ENCODE measurements at regions not wholly inside any gene's neighbourhood (a gene's known extent, or its start where the extent isn't known, plus 50 kb on each side); places are given as distances from the start of the nearest gene placed in this dataset.

GRCh38 chr5:51559921-51560658 lies 176.8 kb downstream of the ISL1 start:
- dilution Hi-C loops (cut with HindIII; ENCODE audit: low sequenced_read_pairs, unreplicated experiment) = no loop called here
- in situ Hi-C loops (cut with MboI; ENCODE audit: low sequenced_read_pairs) = no loop called here
- H4K91ac ChIP-seq (ENCODE audit: insufficient read depth, low read depth, low read length) = no peak overlapping the region

More at GRCh38 chr5:51559921-51560658, 176.8 kb downstream of the ISL1 start:
- Histone ChIP-seq H3K9me3 (ENCODE audit: control insufficient read depth, insufficient read depth, low read length) (no peaks in the 10 kb centered on the region), H2BK120ac (ENCODE audit: low read depth, low read length) (no peak overlapping the region), H3K9ac (ENCODE audit: low read depth, low read length) (no peak overlapping the region), H2AK5ac (ENCODE audit: low read depth, low read length) (no peak overlapping the region), H3K4me2 (ENCODE audit: low read depth, low read length) (no peak overlapping the region), H3K4ac (ENCODE audit: low read depth, low read length) (no peak overlapping the region), H2BK5ac (ENCODE audit: low read depth, low read length, poor library complexity, severe bottlenecking) (no peak overlapping the region), H3K36me3 (ENCODE audit: control insufficient read depth, insufficient read depth, low read length) (no peaks in the 10 kb centered on the region), H3K23ac (ENCODE audit: low read depth, low read length) (no peak overlapping the region), H3K4me1 (ENCODE audit: control insufficient read depth, insufficient read depth, low read length) (no peaks in the 10 kb centered on the region), H3K27me3 (ENCODE audit: control insufficient read depth, insufficient read depth, low read length) (no peaks in the 10 kb centered on the region), H3K79me1 (ENCODE audit: low read depth in 1 of 2, low read length in 2 of 2) (no peaks in the 10 kb centered on the region), H3K27ac (ENCODE audit: insufficient read depth, low read length) (no peak overlapping the region), H4K5ac (ENCODE audit: low read depth, low read length) (no peak overlapping the region), H4K8ac (ENCODE audit: low read depth in 2 of 2, low read length in 2 of 2) (no peak overlapping the region), H2BK20ac (ENCODE audit: low read depth, low read length) (no peak overlapping the region), H3K14ac (replicated peaks; ENCODE audit: low read depth, low read length) (no peak overlapping the region), H3K56ac (ENCODE audit: extremely low read depth, insufficient read depth, low read length) (no peak overlapping the region), H2AFZ (replicated peaks; ENCODE audit: low read length, poor library complexity) (no peak overlapping the region), H2BK15ac (ENCODE audit: low read depth, low read length) (no peak overlapping the region), H4K20me1 (ENCODE audit: insufficient read depth, low read length) (no peaks in the 10 kb centered on the region), H3K4me3 (ENCODE audit: insufficient read depth, low read depth, low read length) (no peak overlapping the region), H2AK9ac (replicated peaks; ENCODE audit: low read depth, low read length, poor library complexity) (no peak overlapping the region), H3K9me1 (ENCODE audit: insufficient read depth, low read length) (no peaks in the 10 kb centered on the region), H3K18ac (ENCODE audit: low read depth, low read length) (no peak overlapping the region)
- POLR2A ChIA-PET (ENCODE audit: unreplicated experiment) = no interaction called here
- intact Hi-C loops (cut with micrococcal nuclease) = no loop called here
- DNase-seq (no peak), ATAC-seq (ENCODE audit: low read depth) (no peak)
- TF ChIP-seq RCOR1 (IDR thresholded peaks at IDR 0.05; ENCODE audit: insufficient replicate concordance, low read length) = no peak
- TF ChIP-seq MAFK (IDR thresholded peaks at IDR 0.05; ENCODE audit: low read depth, low read length) = no peak
- BruUV-seq (replicated peaks) = no TSS peak
- no CpG with 5 or more reads among the region's 2 CpGs for WGBS, 2 experiments (ENCODE audit: extremely low coverage in 2 of 2, insufficient read length in 1 of 2)
- CTCF ChIA-PET = no interaction called here
